HepG2 (cell line): ENCODE measurements at regions not wholly inside any gene's neighbourhood (a gene's known extent, or its start where the extent isn't known, plus 50 kb on each side); places are given as distances from the start of the nearest gene placed in this dataset.
"Not testable (repeated sequence)": the region's sequence is repeated elsewhere in the genome, so short reads cannot be mapped to it uniquely, and the experiment has no call there.

Experiments used
- ATAC-seq: fragments of 200-7000 bp; cut with Tn5 transposase; 3 replicates; pipeline ENCODE4 v1.9.1; 2020; ENCODE audit warnings: mild to moderate bottlenecking, moderate library complexity
- BruUV-seq: library from RNA; stranded (reverse); fragments of 400-500 nt; replicated peaks from 2 replicates; lab custom pipeline; 2021; lab: Mats Ljungman, UMichigan
- CTCF ChIA-PET: fragments of 300-600 bp; formaldehyde crosslinking; extraction: SDS; loops from one replicate; lab custom pipeline; 2021; ENCODE audit warnings: low total read pairs, inconsistent platforms, low intra/inter-chr PET ratio; lab: Yijun Ruan, JAX
- POLR2A ChIA-PET: fragments of 350-600 bp; sonication (Branson Sonifier 250); formaldehyde crosslinking; loops from one replicate; lab custom pipeline; 2020; ENCODE audit warnings: antibody characterized with exemption, inconsistent platforms; lab: Yijun Ruan, JAX
- DNase-seq: peaks from one replicate; pipeline ENCODE4 v3.0.0-alpha.2; 2015; ENCODE audit warnings: low spot score
- FAIRE-seq: peaks from 3 replicates; lab custom pipeline; 2011; peaks lifted over from hg19 to GRCh38; lab: Jason Lieb, UNC
- H2AFZ ChIP-seq: one replicate; pipeline ENCODE4 v1.6.1; 2011; ENCODE audit warnings: low read length, inconsistent platforms
- H3K27ac ChIP-seq: fragments of 300-600 bp; 3 replicates; pipeline ENCODE4 v1.8.0; 2011; ENCODE audit warnings: mixed run types, mild to moderate bottlenecking, mixed read lengths, low read length, inconsistent platforms; ENCODE audit not compliant: insufficient read depth; ENCODE audit errors: extremely low read length
- H3K27me3 ChIP-seq, 2 experiments: fragments of 200-600 bp in 1 of 2; 2 replicates in 1 of 2; 3 replicates in 1 of 2; pipeline versions ENCODE4 v1.6.0 to v1.8.0; 2011; ENCODE audit warnings: low read length in 2 of 2, mild to moderate bottlenecking in 2 of 2, moderate library complexity in 2 of 2, inconsistent platforms in 1 of 2; ENCODE audit not compliant: insufficient read depth in 2 of 2, control insufficient read depth in 1 of 2
- H3K36me3 ChIP-seq, 2 experiments: fragments of 200-600 bp in 1 of 2; replicated peaks in 1 of 2; 2 replicates in 1 of 2; 3 replicates in 1 of 2; pipeline versions ENCODE4 v1.5.1 to v1.8.0; 2011; ENCODE audit warnings: low read length in 2 of 2, inconsistent platforms in 1 of 2; ENCODE audit not compliant: insufficient read depth in 2 of 2, control insufficient read depth in 1 of 2
- H3K4me1 ChIP-seq: 2 replicates; pipeline ENCODE4 v1.5.1; 2012; ENCODE audit warnings: low read length, inconsistent platforms; ENCODE audit not compliant: insufficient read depth
- H3K4me2 ChIP-seq: 2 replicates; pipeline ENCODE4 v1.6.0; 2011; ENCODE audit warnings: low read depth, low read length, inconsistent platforms
- H3K4me3 ChIP-seq, 3 experiments: fragments of 200-600 bp in 1 of 3; sonication (generic), shearing (Covaris generic) in 1 of 3; replicated peaks in 1 of 3; 2 replicates each; pipeline ENCODE4 v1.5.1; 2011 to 2016; ENCODE audit warnings: low read length in 3 of 3, inconsistent platforms in 2 of 3, low read depth in 2 of 3, mild to moderate bottlenecking in 2 of 3, control low read depth in 1 of 3, mixed read lengths in 1 of 3; ENCODE audit not compliant: insufficient read depth in 1 of 3
- H3K79me2 ChIP-seq: one replicate; pipeline ENCODE4 v1.6.1; 2011; ENCODE audit warnings: low read length, inconsistent platforms; ENCODE audit not compliant: insufficient read depth
- H3K9ac ChIP-seq: 2 replicates; pipeline ENCODE4 v1.6.0; 2011; ENCODE audit warnings: mild to moderate bottlenecking, low read depth, low read length, inconsistent platforms; ENCODE audit not compliant: insufficient read depth
- H3K9me3 ChIP-seq: 2 replicates; pipeline ENCODE4 v1.5.1; 2012; ENCODE audit warnings: mild to moderate bottlenecking, low read length
- H4K20me1 ChIP-seq: 2 replicates; pipeline ENCODE4 v1.6.0; 2011; ENCODE audit warnings: inconsistent platforms, mild to moderate bottlenecking, low read length, moderate library complexity; ENCODE audit not compliant: insufficient read depth
- MAFF ChIP-seq: IDR thresholded peaks from 2 replicates; pipeline ENCODE4 v1.6.1; 2011; ENCODE audit warnings: low read depth, low read length, improper control_type of control experiment
- MAFG ChIP-seq: sonication (generic); formaldehyde crosslinking; IDR thresholded peaks from 2 replicates; pipeline ENCODE4 v1.5.1; 2020; ENCODE audit warnings: mild to moderate bottlenecking, missing genetic modification reagents
- MAFK ChIP-seq, 2 experiments: IDR thresholded peaks in 1 of 2; conservative IDR thresholded peaks in 1 of 2; 2 replicates each; pipeline ENCODE4 v1.6.1; 2011; ENCODE audit warnings: improper control_type of control experiment in 2 of 2, low read length in 2 of 2
- MXI1 ChIP-seq: IDR thresholded peaks from 3 replicates; pipeline ENCODE4 v1.6.1; 2012; ENCODE audit warnings: low read depth, low read length, inconsistent platforms, borderline replicate concordance
- NFE2L2 ChIP-seq: fragments of 150-350 bp; IDR thresholded peaks from 2 replicates; pipeline ENCODE4 v1.6.1; 2014; ENCODE audit warnings: low read length
- STAT6 ChIP-seq: sonication (generic); formaldehyde crosslinking; IDR thresholded peaks from 2 replicates; pipeline ENCODE4 v1.4.0; 2020; ENCODE audit warnings: missing genetic modification reagents, mild to moderate bottlenecking, borderline replicate concordance
- WGBS: methylation state at CpG from one replicate; pipeline ENCODE4 v1.1.6; 2017; ENCODE audit warnings: low lambda C conversion rate; 5-methylcytosine and 5-hydroxymethylcytosine counted together
- in situ Hi-C: cut with HindIII; loops from 2 replicates; pipeline ENCODE4 v1.10.0; 2017; ENCODE audit warnings: low pct_unique_long_range_greater_than_20kb; ENCODE audit not compliant: extremely low pct_ligation_motif_present
- intact Hi-C: fragments of 100-400 bp; cut with micrococcal nuclease; formaldehyde crosslinking; loops from one replicate; pipeline ENCODE4 v1.10.0; 2022; ENCODE audit not compliant: unreplicated experiment

- CTCF ChIA-PET, result no interaction called here
- no peaks in the 10 kb centered on the region for H4K20me1 ChIP-seq
Observed at GRCh38 chr4:144862210-144862609, 216.3 kb downstream of the HHIP start.

GRCh38 chr4:144864891-144865290 lies 218.9 kb downstream of the HHIP start:
- FAIRE-seq, H3K4me3 ChIP-seq, H3K27ac ChIP-seq, BruUV-seq, H4K20me1 ChIP-seq, CTCF ChIA-PET, H2AFZ ChIP-seq, in situ Hi-C loops, intact Hi-C loops, H3K36me3 ChIP-seq, H3K4me2 ChIP-seq, DNase-seq, H3K9ac ChIP-seq, H3K27me3 ChIP-seq, H3K79me2 ChIP-seq, ATAC-seq, POLR2A ChIA-PET: not testable (repeated sequence)
- peaks cover 10% of the 10 kb centered on the region; the same call in 1 of the 2 replicates for H3K9me3 ChIP-seq
- peaks cover 16% of the 10 kb centered on the region for H3K4me1 ChIP-seq

More at GRCh38 chr4:144862210-144862609, 216.3 kb downstream of the HHIP start:
- H3K4me3 ChIP-seq, result no peak overlapping the region
- DNase-seq, result no peak
- 10% methylated on average over 2 of the region's 2 CpGs for WGBS
- no peak for FAIRE-seq
- peaks cover 17% of the 10 kb centered on the region for H3K9me3 ChIP-seq
- peaks cover 16% of the 10 kb centered on the region for H3K4me1 ChIP-seq
- no TSS peak for BruUV-seq
- H3K9ac ChIP-seq, result no peak overlapping the region
- H3K4me2 ChIP-seq, result peak overlapping the region; percentile 78
- H2AFZ ChIP-seq, result peak overlapping the region; percentile 80
- intact Hi-C loops, result loop anchor here (1.0 kb wide), 1 partner anchor 8 kb away; no protein-coding TSS in a partner anchor
- ATAC-seq, result no peak; the same call in 2 of the 3 replicates
- H3K27me3 ChIP-seq, result no peaks in the 10 kb centered on the region
- TF ChIP-seq MAFG, result peak; percentile 47; the same call in 1 of the 2 replicates
- TF ChIP-seq MXI1, result no peak
- no peak for TF ChIP-seq STAT6 (CRISPR knock-in tag)
- peak; percentile 79 to 80 for TF ChIP-seq MAFK (conservative IDR thresholded peaks at IDR 0.05 in 1 of 2, IDR thresholded peaks at IDR 0.05 in 1 of 2; ENCODE audit: low read length in 2 of 2)
- peak; percentile 95 for TF ChIP-seq NFE2L2
- TF ChIP-seq MAFF, result peak; percentile 69
- TF ChIP-seq, all 625 proteins: peak for 4
- POLR2A ChIA-PET, result interaction anchor here (0.8 kb wide), 1 partner anchor 236 kb away, joined by 3 read pairs; the partner anchor contains the start of genes ABCE1 and ANAPC10
- H3K79me2 ChIP-seq, result no peaks in the 10 kb centered on the region
- H3K36me3 ChIP-seq, result no peaks in the 10 kb centered on the region
- in situ Hi-C loops, result no loop called here
- no peak overlapping the region for H3K27ac ChIP-seq
